Peyer's patch (tissue), 4 donors: ENCODE measurements at regions not wholly inside any gene's neighbourhood (a gene's known extent, or its start where the extent isn't known, plus 50 kb on each side); places are given as distances from the start of the nearest gene placed in this dataset.

ENCODE experiments used
- POLR2A ChIP-seq, 2 donors: fragments of 450-650 bp; IDR thresholded peaks; one replicate each; pipeline ENCODE4 v1.5.1; 2017; ENCODE audit warnings: antibody characterized with exemption in 2 of 2, mild to moderate bottlenecking in 2 of 2, moderate library complexity in 2 of 2
- TF ChIP-seq, protein P1 (sequence below), 6 experiments: fragments of 450-650 bp in 4 of 6; fragments of 200-600 bp in 2 of 6; sonication (generic) in 1 of 6; IDR thresholded peaks; one replicate each; pipeline ENCODE4 v1.5.1; 2017 to 2019; ENCODE audit warnings: antibody characterized with exemption in 6 of 6, mild to moderate bottlenecking in 3 of 6, moderate library complexity in 1 of 6

DNA sequence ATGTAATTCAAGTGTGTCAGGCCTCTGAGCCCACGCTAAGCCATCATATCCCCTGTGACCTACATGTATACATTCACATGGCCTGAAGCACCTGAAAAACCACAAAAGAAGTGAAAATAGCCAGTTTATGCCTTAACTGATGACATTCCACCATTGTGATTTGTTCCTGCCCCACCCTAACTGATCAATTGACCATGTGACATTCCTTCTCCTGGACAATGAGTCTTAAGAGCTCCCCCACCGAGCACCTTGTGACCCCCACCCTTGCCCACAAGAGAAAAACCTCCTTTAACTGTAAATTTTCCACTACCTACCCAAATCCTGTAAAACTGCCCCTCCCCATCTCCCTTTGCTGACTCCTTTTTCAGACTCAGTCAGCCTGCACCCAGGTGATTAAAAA lies 52.1 kb upstream of the ARHGEF7 start:
- TF ChIP-seq, protein P1, sequence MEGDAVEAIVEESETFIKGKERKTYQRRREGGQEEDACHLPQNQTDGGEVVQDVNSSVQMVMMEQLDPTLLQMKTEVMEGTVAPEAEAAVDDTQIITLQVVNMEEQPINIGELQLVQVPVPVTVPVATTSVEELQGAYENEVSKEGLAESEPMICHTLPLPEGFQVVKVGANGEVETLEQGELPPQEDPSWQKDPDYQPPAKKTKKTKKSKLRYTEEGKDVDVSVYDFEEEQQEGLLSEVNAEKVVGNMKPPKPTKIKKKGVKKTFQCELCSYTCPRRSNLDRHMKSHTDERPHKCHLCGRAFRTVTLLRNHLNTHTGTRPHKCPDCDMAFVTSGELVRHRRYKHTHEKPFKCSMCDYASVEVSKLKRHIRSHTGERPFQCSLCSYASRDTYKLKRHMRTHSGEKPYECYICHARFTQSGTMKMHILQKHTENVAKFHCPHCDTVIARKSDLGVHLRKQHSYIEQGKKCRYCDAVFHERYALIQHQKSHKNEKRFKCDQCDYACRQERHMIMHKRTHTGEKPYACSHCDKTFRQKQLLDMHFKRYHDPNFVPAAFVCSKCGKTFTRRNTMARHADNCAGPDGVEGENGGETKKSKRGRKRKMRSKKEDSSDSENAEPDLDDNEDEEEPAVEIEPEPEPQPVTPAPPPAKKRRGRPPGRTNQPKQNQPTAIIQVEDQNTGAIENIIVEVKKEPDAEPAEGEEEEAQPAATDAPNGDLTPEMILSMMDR (IDR thresholded peaks at IDR 0.05) = no peak
- no peak for TF ChIP-seq POLR2A (IDR thresholded peaks at IDR 0.05)
